Omental fat pad (tissue), 3 donors: ENCODE measurements at regions not wholly inside any gene's neighbourhood (a gene's known extent, or its start where the extent isn't known, plus 50 kb on each side); places are given as distances from the start of the nearest gene placed in this dataset.

Experiments used
- ATAC-seq: fragments of 150-250 bp; one replicate; pipeline ENCODE4 v1.9.1; 2016; ENCODE audit warnings: mild to moderate bottlenecking, moderate library complexity; ENCODE audit not compliant: low FRiP score
- DNase-seq: peaks from one replicate; pipeline ENCODE4 v3.0.0-alpha.2; 2019; ENCODE audit warnings: low spot score
- CTCF ChIP-seq, 3 donors: fragments of 450-650 bp; IDR thresholded peaks; one replicate each; pipeline ENCODE4 v1.5.1; 2016 to 2017; ENCODE audit warnings: antibody characterized with exemption in 3 of 3, mild to moderate bottlenecking in 3 of 3, moderate library complexity in 2 of 3

- ATAC-seq (no peak), DNase-seq (no peak)
- no peak for TF ChIP-seq CTCF (IDR thresholded peaks at IDR 0.05)
These were observed 152.6 kb upstream of the SYT1 start for GRCh38 chr12:78711954-78712353.

GRCh38 chr12:78712834-78713481 lies 151.6 kb upstream of the SYT1 start:
- TF ChIP-seq CTCF (IDR thresholded peaks at IDR 0.05), result no peak
- no peak for DNase-seq

GRCh38 chr12:78719721-78720120 lies 144.9 kb upstream of the SYT1 start:
- no peak for TF ChIP-seq CTCF (IDR thresholded peaks at IDR 0.05)
- DNase-seq (no peak), ATAC-seq (no peak)

More at GRCh38 chr12:78712834-78713481, 151.6 kb upstream of the SYT1 start:
- no peak for ATAC-seq

GRCh38 chr12:78721906-78722305 lies 142.7 kb upstream of the SYT1 start:
- ATAC-seq (no peak), DNase-seq (no peak)
- TF ChIP-seq CTCF (IDR thresholded peaks at IDR 0.05), result no peak

- no peak for TF ChIP-seq CTCF (IDR thresholded peaks at IDR 0.05)
- no peak for DNase-seq
These were observed 139.5 kb upstream of the SYT1 start for GRCh38 chr12:78725033-78725432.

GRCh38 chr12:78725951-78726580 lies 138.5 kb upstream of the SYT1 start:
- no peak for TF ChIP-seq CTCF (IDR thresholded peaks at IDR 0.05)
- ATAC-seq (no peak), DNase-seq (no peak)

More at GRCh38 chr12:78725033-78725432, 139.5 kb upstream of the SYT1 start:
- ATAC-seq, result no peak

- no peak for DNase-seq
- ATAC-seq, result no peak
- no peak for TF ChIP-seq CTCF (IDR thresholded peaks at IDR 0.05)
These were observed 137.7 kb upstream of the SYT1 start for GRCh38 chr12:78726854-78727253.
